OCI-LY1 (cell line): ENCODE measurements at regions not wholly inside any gene's neighbourhood (a gene's known extent, or its start where the extent isn't known, plus 50 kb on each side); places are given as distances from the start of the nearest gene placed in this dataset.

ENCODE experiments used
- CTCF ChIP-seq: fragments of 200-600 bp; sonication (generic), shearing (Covaris generic); IDR thresholded peaks from 2 replicates; pipeline ENCODE4 v1.5.1; 2017; ENCODE audit warnings: mild to moderate bottlenecking, antibody characterized with exemption, low read length, moderate library complexity, mixed read lengths
- EZH2 ChIP-seq: fragments of 200-600 bp; sonication (generic), shearing (Covaris generic); IDR thresholded peaks from 2 replicates; pipeline ENCODE4 v1.8.0; 2017; ENCODE audit warnings: borderline replicate concordance, mixed run types, mild to moderate bottlenecking, antibody characterized with exemption, low read length, moderate library complexity, mixed read lengths

GRCh38 chr5:136559651-136560050 lies 194.3 kb upstream of the TRPC7 start:
- TF ChIP-seq EZH2 (no peak), CTCF (no peak)
